NCI-H69 (cell line): ENCODE measurements at regions not wholly inside any gene's neighbourhood (a gene's known extent, or its start where the extent isn't known, plus 50 kb on each side); places are given as distances from the start of the nearest gene placed in this dataset.

ENCODE experiments used
- DNase-seq: peaks from one replicate; lab custom pipeline; 2025; lab: John Stamatoyannopoulos, UW

DNA sequence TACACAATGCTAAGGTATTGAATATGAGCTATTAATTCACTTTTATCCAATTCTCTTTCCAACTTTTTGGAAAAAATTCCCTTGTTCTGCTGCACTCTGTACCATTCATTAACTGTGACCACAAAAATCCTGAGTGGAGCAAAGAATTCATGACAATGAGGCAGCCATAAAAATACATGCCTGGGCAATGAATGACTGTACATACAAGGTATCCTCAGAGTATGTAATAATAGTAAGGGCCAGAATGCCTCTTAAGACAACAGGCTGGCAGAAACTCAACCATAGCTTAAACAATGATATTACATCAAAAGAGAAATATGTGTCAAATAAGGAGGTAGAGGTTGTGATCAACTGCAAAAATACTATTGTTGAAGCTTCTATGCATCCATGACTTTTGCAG is 74.7 kb upstream of the CA10 start:
- DNase-seq, result no peak

DNA sequence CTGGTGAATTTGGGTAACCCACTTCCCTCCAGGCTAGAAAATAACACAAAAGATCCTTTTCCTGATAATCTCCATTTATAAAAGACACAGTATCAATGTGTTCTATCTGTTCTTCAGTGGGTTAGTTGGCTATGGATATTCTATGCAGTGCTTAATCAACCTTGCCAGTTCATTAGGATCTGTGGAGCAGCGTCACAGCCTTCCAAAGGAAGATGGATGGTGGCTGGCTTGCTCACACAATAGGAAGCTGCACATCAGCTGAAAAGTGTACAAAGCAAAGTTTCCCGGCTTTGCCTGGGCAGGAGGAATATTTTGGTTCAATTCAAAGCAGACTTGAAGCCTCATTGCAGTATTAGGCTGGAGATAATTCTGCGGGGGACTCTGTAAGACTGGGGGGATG is 70.3 kb upstream of the CA10 start:
- no peak for DNase-seq

DNA sequence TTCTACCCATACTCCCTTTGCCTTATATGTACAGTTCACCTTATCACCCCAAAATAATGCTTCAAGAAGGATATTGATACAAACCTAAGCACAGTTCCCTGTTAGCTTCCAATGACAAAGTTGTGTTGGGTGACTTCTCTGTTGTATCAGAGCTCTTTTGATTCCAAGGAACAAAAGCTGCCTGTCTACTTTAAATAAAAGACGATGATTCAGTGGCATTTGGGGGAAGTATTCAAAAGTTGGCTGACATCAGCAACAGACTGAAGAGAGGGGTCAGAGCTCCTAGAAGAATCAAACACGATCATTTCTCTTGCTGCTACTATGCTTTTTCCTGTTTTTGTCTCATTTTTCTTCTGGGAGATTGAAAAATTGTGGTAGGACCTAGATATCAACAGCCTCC is 69.4 kb upstream of the CA10 start:
- DNase-seq, result no peak

DNA sequence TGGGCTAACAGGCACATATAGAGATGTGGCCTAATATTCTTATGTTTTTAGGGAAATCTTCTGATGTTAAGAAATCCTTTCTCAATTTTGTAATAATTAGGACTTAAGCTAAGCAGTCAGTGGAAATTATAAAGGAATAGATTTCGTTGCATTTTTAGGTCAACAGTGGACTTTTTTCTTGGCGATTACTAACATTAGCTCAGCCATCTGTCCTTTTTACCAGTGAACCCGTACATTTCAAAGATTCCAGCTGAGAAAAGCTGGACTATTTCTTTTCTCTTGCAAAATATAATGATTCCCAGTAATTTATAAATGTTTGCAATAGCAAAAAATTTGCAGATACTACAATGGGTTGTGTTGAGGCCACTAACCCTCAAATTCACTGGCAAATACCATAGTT is 54.9 kb upstream of the CA10 start:
- no peak for DNase-seq

DNA sequence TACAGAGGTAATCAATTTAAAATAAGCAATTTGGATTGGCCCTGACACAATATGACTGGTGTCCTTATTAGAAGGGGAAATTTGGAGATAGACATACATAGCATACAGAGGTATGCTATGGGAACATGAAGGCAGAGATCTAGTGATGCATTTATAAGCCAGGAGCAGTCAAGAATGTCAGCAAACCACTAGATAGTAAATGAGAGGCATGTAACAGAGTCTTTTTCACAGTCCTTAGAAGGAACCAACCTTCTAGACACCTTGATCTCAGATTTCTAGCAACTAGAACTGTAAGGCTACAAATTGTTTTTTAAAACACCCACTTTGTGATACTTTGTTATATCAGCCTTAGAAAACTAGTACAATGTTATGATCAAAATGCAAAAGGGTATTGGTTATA is 54.3 kb upstream of the CA10 start:
- DNase-seq, result no peak

DNA sequence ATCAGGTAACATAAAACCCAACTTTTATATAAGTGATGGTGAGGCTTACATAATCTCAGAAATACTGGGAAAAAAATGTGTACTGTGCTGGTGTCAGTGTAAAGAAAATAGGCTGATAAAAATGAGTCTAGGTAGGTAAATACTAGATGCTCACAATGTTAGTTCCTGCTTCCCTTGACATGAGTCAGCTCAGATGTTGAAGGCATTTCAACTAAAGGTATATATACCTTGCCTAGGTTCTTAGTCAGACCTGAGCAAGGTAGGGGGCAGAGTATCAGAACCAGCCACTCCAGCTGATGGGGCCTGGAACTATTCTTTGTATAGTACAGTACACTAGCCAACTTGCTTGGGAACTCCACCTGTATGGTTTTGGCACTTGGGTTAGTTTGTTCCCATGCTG is 51.0 kb upstream of the CA10 start:
- no peak for DNase-seq
